Tibial artery (tissue), 4 donors: ENCODE measurements at regions not wholly inside any gene's neighbourhood (a gene's known extent, or its start where the extent isn't known, plus 50 kb on each side); places are given as distances from the start of the nearest gene placed in this dataset.
"Not testable (repeated sequence)": the region's sequence is repeated elsewhere in the genome, so short reads cannot be mapped to it uniquely, and the experiment has no call there.

Experiments used
- DNase-seq, 2 donors: peaks; one replicate each; pipeline ENCODE4 v3.0.0-alpha.2; 2019
- H3K27ac ChIP-seq, 2 donors: fragments of 200-600 bp; sonication (generic) in 1 of 2; 1 replicate in 1 of 2; 2 replicates in 1 of 2; pipeline ENCODE4 v1.5.1; 2018 to 2019; ENCODE audit warnings: mild to moderate bottlenecking in 1 of 2
- H3K27me3 ChIP-seq, 2 donors: fragments of 200-600 bp; sonication (generic) in 1 of 2; one replicate each; pipeline versions ENCODE4 v1.5.1 to v1.6.0; 2016 to 2019
- H3K36me3 ChIP-seq, 3 donors: fragments of 200-600 bp; sonication (generic) in 2 of 3; one replicate each; pipeline ENCODE4 v1.5.1; 2016 to 2019; ENCODE audit warnings: mild to moderate bottlenecking in 2 of 3
- H3K4me1 ChIP-seq, 4 donors: fragments of 200-600 bp; sonication (generic) in 2 of 4; 1 replicate in 3 of 4; 2 replicates in 1 of 4; pipeline ENCODE4 v1.5.1; 2016 to 2019
- H3K4me3 ChIP-seq, 2 donors: fragments of 200-600 bp; sonication (generic) in 1 of 2; 1 replicate in 1 of 2; 2 replicates in 1 of 2; pipeline ENCODE4 v1.5.1; 2018 to 2019; ENCODE audit warnings: mild to moderate bottlenecking in 2 of 2
- H3K9me3 ChIP-seq, 3 donors: fragments of 200-600 bp; sonication (generic) in 1 of 3; one replicate each; pipeline ENCODE4 v1.5.1; 2016 to 2019
- CTCF ChIP-seq, 2 experiments: fragments of 200-600 bp in 1 of 2; fragments of 450-650 bp in 1 of 2; IDR thresholded peaks; one replicate each; pipeline ENCODE4 v1.5.1; 2017 to 2019; ENCODE audit warnings: antibody characterized with exemption in 2 of 2, mild to moderate bottlenecking in 1 of 2, moderate library complexity in 1 of 2
- intact Hi-C: fragments of 100-400 bp; cut with DNase I; formaldehyde crosslinking; loops from one replicate; pipeline ENCODE4 v1.15.0; 2023; ENCODE audit warnings: low total_unique reads

GRCh38 chr2:147594038-147594437 is 250.8 kb upstream of the ACVR2A start:
- no peak for TF ChIP-seq CTCF (IDR thresholded peaks at IDR 0.05)
- H3K27me3 ChIP-seq = no peaks in the 10 kb centered on the region
- H3K4me1 ChIP-seq = no peaks in the 10 kb centered on the region
- no peaks in the 10 kb centered on the region for H3K36me3 ChIP-seq
- DNase-seq = no peak
- H3K4me3 ChIP-seq = no peak overlapping the region
- intact Hi-C loops = no loop called here
- no peak overlapping the region for H3K27ac ChIP-seq
- H3K9me3 ChIP-seq = peaks cover 0 to 11% (median 0%) of the 10 kb centered on the region in 3 donors

- H3K4me3 ChIP-seq, H3K27ac ChIP-seq, H3K4me1 ChIP-seq, intact Hi-C loops, H3K36me3 ChIP-seq, DNase-seq, H3K27me3 ChIP-seq: not testable (repeated sequence)
- H3K9me3 ChIP-seq = peaks cover 0 to 11% (median 0%) of the 10 kb centered on the region in 3 donors
These were observed 252.0 kb upstream of the ACVR2A start for GRCh38 chr2:147592784-147593183.

- TF ChIP-seq CTCF (IDR thresholded peaks at IDR 0.05) = no peak
- Histone ChIP-seq H3K4me1 (no peaks in the 10 kb centered on the region), H3K27ac (no peak overlapping the region), H3K9me3 (peaks cover 0 to 11% (median 0%) of the 10 kb centered on the region in 3 donors), H3K27me3 (no peaks in the 10 kb centered on the region), H3K36me3 (no peaks in the 10 kb centered on the region), H3K4me3 (no peak overlapping the region)
- no peak for DNase-seq
- intact Hi-C loops = no loop called here
These were observed 255.7 kb upstream of the ACVR2A start for GRCh38 chr2:147589127-147589526.

DNA sequence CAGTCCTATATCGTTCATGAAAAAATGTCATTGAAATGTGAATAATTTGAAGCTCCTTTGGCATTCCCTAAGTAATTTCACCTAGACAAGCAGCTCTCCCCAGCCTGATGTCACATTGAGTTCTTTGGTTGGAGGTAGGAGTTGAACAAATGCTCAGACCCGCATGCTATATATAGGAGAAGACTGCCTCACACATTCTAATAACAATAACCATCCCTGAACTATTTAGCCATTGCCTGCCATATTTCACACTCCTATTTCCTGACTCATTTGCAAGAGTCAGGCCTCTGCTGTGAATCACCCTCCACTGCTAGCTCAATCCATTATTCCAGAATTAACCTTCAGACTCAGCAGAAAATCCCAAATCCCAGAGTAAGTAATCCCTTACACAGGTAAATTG is 256.6 kb upstream of the ACVR2A start:
- no peak for TF ChIP-seq CTCF (IDR thresholded peaks at IDR 0.05)
- H3K36me3 ChIP-seq = no peaks in the 10 kb centered on the region
- H3K27me3 ChIP-seq = no peaks in the 10 kb centered on the region
- H3K4me1 ChIP-seq = no peaks in the 10 kb centered on the region
- peaks cover 0 to 11% (median 0%) of the 10 kb centered on the region in 3 donors for H3K9me3 ChIP-seq
- intact Hi-C loops = no loop called here
- no peak overlapping the region for H3K4me3 ChIP-seq
- DNase-seq = no peak
- no peak overlapping the region for H3K27ac ChIP-seq

DNA sequence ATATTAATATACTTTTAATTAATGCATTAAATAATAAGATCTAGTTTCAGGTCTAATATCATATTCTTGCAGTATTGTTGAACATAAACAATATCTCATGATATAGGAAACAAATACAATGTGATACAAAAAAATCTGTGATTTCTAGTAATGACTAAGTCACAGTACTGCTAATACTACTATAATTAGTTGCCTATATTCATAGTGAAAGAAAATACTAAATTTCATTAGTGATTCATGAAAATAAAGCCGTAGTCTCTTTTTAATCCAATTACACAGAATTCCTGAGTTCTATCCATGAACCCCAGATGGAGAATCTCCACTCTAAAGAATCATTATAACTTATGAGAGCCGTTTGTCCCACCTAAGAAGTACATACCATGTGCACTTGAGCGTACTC is 266.3 kb upstream of the ACVR2A start:
- no peaks in the 10 kb centered on the region for H3K9me3 ChIP-seq
- no peaks in the 10 kb centered on the region for H3K4me1 ChIP-seq
- intact Hi-C loops = no loop called here
- H3K36me3 ChIP-seq = no peaks in the 10 kb centered on the region
- no peaks in the 10 kb centered on the region for H3K27me3 ChIP-seq
- H3K27ac ChIP-seq = no peak overlapping the region
- no peak for TF ChIP-seq CTCF (IDR thresholded peaks at IDR 0.05)
- H3K4me3 ChIP-seq = no peak overlapping the region
- DNase-seq = no peak

GRCh38 chr2:147577998-147578380 is 266.8 kb upstream of the ACVR2A start:
- no peak for TF ChIP-seq CTCF (IDR thresholded peaks at IDR 0.05)
- Histone ChIP-seq H3K27ac (no peak overlapping the region), H3K27me3 (no peaks in the 10 kb centered on the region), H3K36me3 (no peaks in the 10 kb centered on the region), H3K4me3 (no peak overlapping the region), H3K9me3 (no peaks in the 10 kb centered on the region), H3K4me1 (no peaks in the 10 kb centered on the region)
- intact Hi-C loops = no loop called here
- no peak for DNase-seq
